Peyer's patch (tissue), 4 donors: ENCODE measurements at regions not wholly inside any gene's neighbourhood (a gene's known extent, or its start where the extent isn't known, plus 50 kb on each side); places are given as distances from the start of the nearest gene placed in this dataset.

ENCODE experiments used
- DNase-seq, 3 donors: peaks; one replicate each; pipeline ENCODE4 v3.0.0-alpha.2; 2017 to 2019
- H3K27ac ChIP-seq, 4 donors: fragments of 200-600 bp; sonication (generic); one replicate each; pipeline ENCODE4 v1.5.1; 2016 to 2019
- H3K27me3 ChIP-seq, 2 donors: fragments of 200-600 bp; sonication (generic); one replicate each; pipeline ENCODE4 v1.5.1; 2019
- H3K36me3 ChIP-seq, 3 donors: fragments of 200-600 bp; sonication (generic); one replicate each; pipeline ENCODE4 v1.5.1; 2016 to 2019
- H3K4me1 ChIP-seq, 4 donors: fragments of 200-600 bp; sonication (generic); one replicate each; pipeline ENCODE4 v1.5.1; 2016 to 2019
- H3K4me3 ChIP-seq, 4 donors: fragments of 200-600 bp; sonication (generic); 1 replicate in 3 of 4; 2 replicates in 1 of 4; pipeline ENCODE4 v1.5.1; 2016 to 2019; ENCODE audit warnings: mild to moderate bottlenecking in 1 of 4
- H3K9me3 ChIP-seq, 4 donors: fragments of 200-600 bp; sonication (generic); one replicate each; pipeline ENCODE4 v1.5.1; 2016 to 2019; ENCODE audit warnings: mild to moderate bottlenecking in 1 of 4
- POLR2A ChIP-seq, 2 donors: fragments of 450-650 bp; IDR thresholded peaks; one replicate each; pipeline ENCODE4 v1.5.1; 2017; ENCODE audit warnings: antibody characterized with exemption in 2 of 2, mild to moderate bottlenecking in 2 of 2, moderate library complexity in 2 of 2
- TF ChIP-seq, protein P1 (sequence below), 6 experiments: fragments of 450-650 bp in 4 of 6; fragments of 200-600 bp in 2 of 6; sonication (generic) in 1 of 6; IDR thresholded peaks; one replicate each; pipeline ENCODE4 v1.5.1; 2017 to 2019; ENCODE audit warnings: antibody characterized with exemption in 6 of 6, mild to moderate bottlenecking in 3 of 6, moderate library complexity in 1 of 6

DNA sequence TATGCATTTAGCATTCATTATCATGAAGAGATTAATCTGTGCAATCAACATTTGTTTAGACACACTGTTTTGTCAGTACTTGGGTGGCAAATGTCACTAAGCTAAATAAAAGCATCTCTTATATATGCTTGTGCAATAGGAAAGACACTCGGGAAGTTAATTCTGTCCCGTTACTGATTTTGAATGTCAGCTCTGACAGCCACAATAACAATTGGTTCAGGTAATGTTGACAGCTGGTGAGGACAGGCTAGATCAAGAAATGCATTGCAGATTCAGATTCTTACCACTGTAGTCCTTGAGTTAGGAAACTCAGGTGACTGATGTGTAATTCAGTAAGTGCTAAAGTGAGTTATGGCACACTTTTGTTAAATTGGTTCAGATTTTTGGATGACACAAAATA lies 523.8 kb upstream of the FAT3 start:
- no peaks in the 10 kb centered on the region for H3K27me3 ChIP-seq
- no peak for TF ChIP-seq POLR2A (IDR thresholded peaks at IDR 0.05)
- TF ChIP-seq, protein P1, sequence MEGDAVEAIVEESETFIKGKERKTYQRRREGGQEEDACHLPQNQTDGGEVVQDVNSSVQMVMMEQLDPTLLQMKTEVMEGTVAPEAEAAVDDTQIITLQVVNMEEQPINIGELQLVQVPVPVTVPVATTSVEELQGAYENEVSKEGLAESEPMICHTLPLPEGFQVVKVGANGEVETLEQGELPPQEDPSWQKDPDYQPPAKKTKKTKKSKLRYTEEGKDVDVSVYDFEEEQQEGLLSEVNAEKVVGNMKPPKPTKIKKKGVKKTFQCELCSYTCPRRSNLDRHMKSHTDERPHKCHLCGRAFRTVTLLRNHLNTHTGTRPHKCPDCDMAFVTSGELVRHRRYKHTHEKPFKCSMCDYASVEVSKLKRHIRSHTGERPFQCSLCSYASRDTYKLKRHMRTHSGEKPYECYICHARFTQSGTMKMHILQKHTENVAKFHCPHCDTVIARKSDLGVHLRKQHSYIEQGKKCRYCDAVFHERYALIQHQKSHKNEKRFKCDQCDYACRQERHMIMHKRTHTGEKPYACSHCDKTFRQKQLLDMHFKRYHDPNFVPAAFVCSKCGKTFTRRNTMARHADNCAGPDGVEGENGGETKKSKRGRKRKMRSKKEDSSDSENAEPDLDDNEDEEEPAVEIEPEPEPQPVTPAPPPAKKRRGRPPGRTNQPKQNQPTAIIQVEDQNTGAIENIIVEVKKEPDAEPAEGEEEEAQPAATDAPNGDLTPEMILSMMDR (IDR thresholded peaks at IDR 0.05) = no peak
- no peak overlapping the region for H3K27ac ChIP-seq
- H3K9me3 ChIP-seq = no peaks in the 10 kb centered on the region
- no peaks in the 10 kb centered on the region for H3K36me3 ChIP-seq
- no peaks in the 10 kb centered on the region for H3K4me1 ChIP-seq
- H3K4me3 ChIP-seq = no peak overlapping the region
- no peak for DNase-seq

DNA sequence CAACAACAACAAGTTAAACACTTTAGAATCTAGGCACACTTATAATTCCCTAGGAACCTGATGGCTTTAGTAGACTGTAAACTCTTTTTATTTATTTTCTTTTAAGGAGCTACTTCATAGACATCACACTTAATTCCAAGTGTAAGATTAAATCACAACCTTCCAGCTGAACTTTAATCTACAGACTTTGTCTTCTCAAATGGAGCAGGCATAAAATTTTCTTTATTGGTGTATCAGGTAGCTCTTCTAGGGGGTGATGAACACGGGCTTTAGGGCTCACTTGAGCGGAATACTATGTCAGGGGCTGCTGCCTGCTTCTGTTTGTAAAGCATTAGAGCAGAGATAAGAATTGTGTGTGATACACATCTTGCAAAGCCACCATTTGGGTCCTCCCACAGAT lies 525.8 kb upstream of the FAT3 start:
- no peak for DNase-seq
- Histone ChIP-seq H3K36me3 (no peaks in the 10 kb centered on the region), H3K27me3 (no peaks in the 10 kb centered on the region), H3K27ac (no peak overlapping the region), H3K4me3 (no peak overlapping the region), H3K4me1 (no peaks in the 10 kb centered on the region), H3K9me3 (no peaks in the 10 kb centered on the region)
- TF ChIP-seq, protein P1 (IDR thresholded peaks at IDR 0.05) = no peak
- TF ChIP-seq POLR2A (IDR thresholded peaks at IDR 0.05) = no peak

DNA sequence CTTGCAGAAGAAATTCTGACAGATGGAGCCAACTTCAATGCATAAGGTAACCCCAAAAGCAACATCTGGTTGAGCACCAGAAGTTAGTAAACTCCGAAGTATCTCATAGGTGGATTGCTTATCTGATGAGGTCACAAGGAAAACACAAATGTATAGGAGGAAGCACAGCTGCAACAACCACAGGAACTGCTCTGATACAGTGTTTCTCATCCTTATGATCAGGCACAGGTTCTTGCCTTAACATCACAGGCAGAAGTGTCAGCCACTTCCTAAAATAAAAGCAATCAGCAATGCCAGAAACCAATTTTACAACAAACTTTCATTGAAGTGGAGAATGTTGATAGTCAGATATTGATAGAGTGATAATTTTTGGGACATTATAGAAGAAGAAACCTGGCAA lies 530.3 kb upstream of the FAT3 start:
- no peaks in the 10 kb centered on the region for H3K36me3 ChIP-seq
- no peak overlapping the region for H3K27ac ChIP-seq
- H3K27me3 ChIP-seq = no peaks in the 10 kb centered on the region
- H3K4me3 ChIP-seq = no peak overlapping the region
- no peaks in the 10 kb centered on the region for H3K4me1 ChIP-seq
- no peaks in the 10 kb centered on the region for H3K9me3 ChIP-seq
- DNase-seq = no peak
- TF ChIP-seq POLR2A (IDR thresholded peaks at IDR 0.05) = no peak
- TF ChIP-seq, protein P1 (IDR thresholded peaks at IDR 0.05) = no peak

DNA sequence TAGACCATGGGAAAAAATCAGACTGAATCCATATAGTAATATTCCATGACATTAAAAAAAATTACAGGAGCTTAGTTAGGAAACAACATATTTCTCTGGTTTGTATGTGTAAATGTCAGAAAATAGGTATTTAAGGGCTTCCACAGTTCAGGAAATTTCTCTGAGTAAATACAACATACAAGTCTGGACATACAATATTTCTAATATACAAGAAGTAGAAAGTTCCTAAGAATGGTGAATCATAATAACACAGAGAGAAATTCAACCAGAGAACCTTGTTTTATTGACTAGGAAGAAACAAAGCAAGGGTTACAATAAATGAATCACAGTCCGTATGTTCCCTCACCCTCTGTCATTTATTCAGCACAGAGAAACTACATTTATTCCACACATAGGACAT lies 532.7 kb upstream of the FAT3 start:
- no peaks in the 10 kb centered on the region for H3K27me3 ChIP-seq
- no peaks in the 10 kb centered on the region for H3K9me3 ChIP-seq
- H3K27ac ChIP-seq = no peak overlapping the region
- H3K4me3 ChIP-seq = no peak overlapping the region
- no peaks in the 10 kb centered on the region for H3K36me3 ChIP-seq
- no peak for TF ChIP-seq POLR2A (IDR thresholded peaks at IDR 0.05)
- TF ChIP-seq, protein P1 (IDR thresholded peaks at IDR 0.05) = no peak
- H3K4me1 ChIP-seq = no peaks in the 10 kb centered on the region
- DNase-seq = no peak

DNA sequence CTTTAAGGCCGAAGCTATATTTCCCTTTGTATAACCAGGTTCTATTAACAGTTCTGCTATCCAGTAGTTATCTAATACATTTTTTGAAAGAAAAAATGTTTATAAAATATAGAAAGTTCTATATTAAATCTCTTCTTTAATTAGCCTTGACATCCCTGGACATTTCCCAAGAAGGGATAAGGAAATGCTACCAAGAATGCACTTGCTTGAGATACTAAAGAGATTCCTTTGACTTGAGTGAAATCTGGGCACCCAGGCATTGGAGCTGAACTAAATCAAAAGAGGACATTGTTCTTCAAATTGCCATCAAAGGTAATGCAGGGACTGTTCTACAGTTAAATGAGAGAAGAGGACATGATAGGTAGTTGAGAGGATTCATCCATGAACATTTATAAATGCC lies 535.9 kb upstream of the FAT3 start:
- no peaks in the 10 kb centered on the region for H3K9me3 ChIP-seq
- no peaks in the 10 kb centered on the region for H3K27me3 ChIP-seq
- no peak for DNase-seq
- H3K4me3 ChIP-seq = no peak overlapping the region
- no peak overlapping the region for H3K27ac ChIP-seq
- H3K4me1 ChIP-seq = no peaks in the 10 kb centered on the region
- TF ChIP-seq, protein P1 (IDR thresholded peaks at IDR 0.05) = no peak
- TF ChIP-seq POLR2A (IDR thresholded peaks at IDR 0.05) = no peak
- H3K36me3 ChIP-seq = no peaks in the 10 kb centered on the region

DNA sequence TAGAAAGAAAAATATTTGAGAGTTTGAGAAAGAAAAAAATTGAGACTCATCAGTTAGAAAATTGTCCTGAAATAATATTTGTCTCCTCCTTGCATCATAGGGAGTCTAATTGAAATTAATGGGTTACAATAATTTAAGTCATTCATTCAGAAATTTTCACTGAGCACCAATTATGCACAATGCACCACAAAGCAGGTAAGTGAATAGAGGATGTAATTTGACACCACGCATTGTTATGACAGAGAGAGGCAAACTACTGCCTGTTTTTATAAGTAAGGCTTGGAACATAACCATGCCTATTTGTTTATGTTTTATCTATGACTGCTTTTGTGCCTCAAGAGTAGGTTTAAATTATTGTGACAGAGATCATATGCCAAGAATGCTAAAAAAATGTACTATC lies 537.9 kb upstream of the FAT3 start:
- H3K9me3 ChIP-seq = no peaks in the 10 kb centered on the region
- no peaks in the 10 kb centered on the region for H3K27me3 ChIP-seq
- H3K4me3 ChIP-seq = no peak overlapping the region
- H3K4me1 ChIP-seq = no peaks in the 10 kb centered on the region
- no peak overlapping the region for H3K27ac ChIP-seq
- TF ChIP-seq, protein P1 (IDR thresholded peaks at IDR 0.05) = no peak
- no peak for TF ChIP-seq POLR2A (IDR thresholded peaks at IDR 0.05)
- no peaks in the 10 kb centered on the region for H3K36me3 ChIP-seq
- DNase-seq = no peak
